Retinal pigment epithelial cell (primary cell): ENCODE measurements at regions not wholly inside any gene's neighbourhood (a gene's known extent, or its start where the extent isn't known, plus 50 kb on each side); places are given as distances from the start of the nearest gene placed in this dataset.

Experiments used
- DNase-seq: peaks from one replicate; pipeline ENCODE4 v3.0.0-alpha.2; 2010; ENCODE audit warnings: low read depth
- H3K4me3 ChIP-seq: 2 replicates; pipeline ENCODE4 v1.5.1; 2011; ENCODE audit warnings: mild to moderate bottlenecking, low read length, control low read depth, moderate library complexity
- CTCF ChIP-seq: conservative IDR thresholded peaks from 2 replicates; pipeline ENCODE4 v1.5.1; 2011; ENCODE audit warnings: low read depth, low read length, control low read depth, inconsistent platforms

GRCh38 chr5:72013766-72014624 is 93.3 kb upstream of the MAP1B start:
- peak; percentile 58 for DNase-seq
- TF ChIP-seq CTCF, result no peak
- no peak overlapping the region for H3K4me3 ChIP-seq

GRCh38 chr5:72015103-72015548 is 92.1 kb upstream of the MAP1B start:
- no peak for TF ChIP-seq CTCF
- no peak overlapping the region for H3K4me3 ChIP-seq
- no peak for DNase-seq

GRCh38 chr5:72018143-72018803 is 89.0 kb upstream of the MAP1B start:
- no peak overlapping the region for H3K4me3 ChIP-seq
- no peak for DNase-seq

GRCh38 chr5:72020161-72020983 is 86.9 kb upstream of the MAP1B start:
- DNase-seq, result no peak
- TF ChIP-seq CTCF, result no peak
- no peak overlapping the region for H3K4me3 ChIP-seq

More at GRCh38 chr5:72018143-72018803, 89.0 kb upstream of the MAP1B start:
- peak; percentile 98 for TF ChIP-seq CTCF

- H3K4me3 ChIP-seq, result no peak overlapping the region
- DNase-seq, result no peak
- no peak for TF ChIP-seq CTCF
Observed at GRCh38 chr5:72021651-72022357, 85.5 kb upstream of the MAP1B start.

- no peak for TF ChIP-seq CTCF
- no peak overlapping the region for H3K4me3 ChIP-seq
- no peak for DNase-seq
Observed at GRCh38 chr5:72028382-72028781, 78.9 kb upstream of the MAP1B start.
